ENCODE measurements at regions not wholly inside any gene's neighbourhood (a gene's known extent, or its start where the extent isn't known, plus 50 kb on each side); places are given as distances from the start of the nearest gene placed in this dataset.

- no peaks in the 10 kb centered on the region for H3K4me1 ChIP-seq (ENCODE audit: low read depth)
- ATAC-seq (no peak), DNase-seq (no peak)
- H3K9me3 ChIP-seq = no peaks in the 10 kb centered on the region
- intact Hi-C loops (cut with DNase I, micrococcal nuclease) = no loop called here
- H3K36me3 ChIP-seq (ENCODE audit: low read depth) = no peaks in the 10 kb centered on the region
- no peak overlapping the region for H3K4me3 ChIP-seq
- TF ChIP-seq CTCF (IDR thresholded peaks at IDR 0.05) = no peak
Observed at GRCh38 chr20:11153819-11154218, 480.0 kb upstream of the JAG1 start.

GRCh38 chr20:11155156-11155756 lies 481.5 kb upstream of the JAG1 start:
- no peaks in the 10 kb centered on the region for H3K4me1 ChIP-seq (ENCODE audit: low read depth)
- no peak overlapping the region for H3K4me3 ChIP-seq
- intact Hi-C loops (cut with DNase I, micrococcal nuclease) = no loop called here
- peak; percentile 41 for ATAC-seq
- H3K36me3 ChIP-seq (ENCODE audit: low read depth) = no peaks in the 10 kb centered on the region
- TF ChIP-seq CTCF (IDR thresholded peaks at IDR 0.05) = no peak
- no peaks in the 10 kb centered on the region for H3K9me3 ChIP-seq
- DNase-seq = peak in 1 of 3 donors; percentile 17

GRCh38 chr20:11156922-11157321 lies 483.1 kb upstream of the JAG1 start:
- no peaks in the 10 kb centered on the region for H3K4me1 ChIP-seq (ENCODE audit: low read depth)
- H3K4me3 ChIP-seq = no peak overlapping the region
- TF ChIP-seq CTCF (IDR thresholded peaks at IDR 0.05) = no peak
- no peaks in the 10 kb centered on the region for H3K9me3 ChIP-seq
- ATAC-seq = no peak
- intact Hi-C loops (cut with DNase I, micrococcal nuclease) = no loop called here
- DNase-seq = no peak
- no peaks in the 10 kb centered on the region for H3K36me3 ChIP-seq (ENCODE audit: low read depth)

GRCh38 chr20:11158146-11158545 lies 484.3 kb upstream of the JAG1 start:
- Histone ChIP-seq H3K36me3 (ENCODE audit: low read depth) (no peaks in the 10 kb centered on the region), H3K4me3 (no peak overlapping the region), H3K4me1 (ENCODE audit: low read depth) (no peaks in the 10 kb centered on the region), H3K9me3 (no peaks in the 10 kb centered on the region)
- ATAC-seq (no peak), DNase-seq (no peak)
- intact Hi-C loops (cut with DNase I, micrococcal nuclease) = no loop called here
- no peak for TF ChIP-seq CTCF (IDR thresholded peaks at IDR 0.05)

- Histone ChIP-seq H3K4me1 (ENCODE audit: low read depth) (no peaks in the 10 kb centered on the region), H3K4me3 (no peak overlapping the region), H3K9me3 (no peaks in the 10 kb centered on the region), H3K36me3 (ENCODE audit: low read depth) (no peaks in the 10 kb centered on the region)
- intact Hi-C loops (cut with DNase I, micrococcal nuclease) = no loop called here
- ATAC-seq = no peak
- DNase-seq = no peak
- no peak for TF ChIP-seq CTCF (IDR thresholded peaks at IDR 0.05)
Observed at GRCh38 chr20:11158589-11158988, 484.8 kb upstream of the JAG1 start.

- Histone ChIP-seq H3K4me1 (ENCODE audit: low read depth) (no peaks in the 10 kb centered on the region), H3K9me3 (no peaks in the 10 kb centered on the region), H3K36me3 (ENCODE audit: low read depth) (no peaks in the 10 kb centered on the region), H3K4me3 (no peak overlapping the region)
- intact Hi-C loops (cut with DNase I, micrococcal nuclease) = no loop called here
- peak; percentile 51 for ATAC-seq
- peak in 2 of 3 donors; percentile 26 to 52 for DNase-seq
- TF ChIP-seq CTCF (IDR thresholded peaks at IDR 0.05) = no peak
Observed at GRCh38 chr20:11159728-11160127, 485.9 kb upstream of the JAG1 start.

Data from mucosa of descending colon (tissue), 3 donors.